ENCODE measurements at regions not wholly inside any gene's neighbourhood (a gene's known extent, or its start where the extent isn't known, plus 50 kb on each side); places are given as distances from the start of the nearest gene placed in this dataset.

GRCh38 chr5:59956130-59956783 is 62.7 kb upstream of the PDE4D start:
- no peak for TF ChIP-seq CTCF (IDR thresholded peaks at IDR 0.05; ENCODE audit: extremely low read depth, missing control alignments)
- DNase-seq (ENCODE audit: low spot score), result no peak

- no peak for TF ChIP-seq CTCF (IDR thresholded peaks at IDR 0.05; ENCODE audit: extremely low read depth, missing control alignments)
- no peak for DNase-seq (ENCODE audit: low spot score)
Measured at GRCh38 chr5:59955241-59955640, 61.7 kb upstream of the PDE4D start.

- TF ChIP-seq CTCF (IDR thresholded peaks at IDR 0.05; ENCODE audit: extremely low read depth, missing control alignments), result no peak
- no peak for DNase-seq (ENCODE audit: low spot score)
Measured at GRCh38 chr5:59943452-59944113, 50.1 kb upstream of the PDE4D start.

All from GM20000 (cell line).